H1 (cell line): ENCODE measurements at regions not wholly inside any gene's neighbourhood (a gene's known extent, or its start where the extent isn't known, plus 50 kb on each side); places are given as distances from the start of the nearest gene placed in this dataset.

Experiments used
- KDM5A ChIP-seq: fragments of 200-600 bp; IDR thresholded peaks from 2 replicates; pipeline ENCODE4 v1.7.1; 2012; ENCODE audit warnings: mild to moderate bottlenecking, low read length, inconsistent platforms, mixed read lengths
- ZNF274 ChIP-seq: IDR thresholded peaks from 2 replicates; pipeline ENCODE4 v1.7.0; 2012; ENCODE audit warnings: low read length, borderline replicate concordance; ENCODE audit errors: extremely low read depth

DNA sequence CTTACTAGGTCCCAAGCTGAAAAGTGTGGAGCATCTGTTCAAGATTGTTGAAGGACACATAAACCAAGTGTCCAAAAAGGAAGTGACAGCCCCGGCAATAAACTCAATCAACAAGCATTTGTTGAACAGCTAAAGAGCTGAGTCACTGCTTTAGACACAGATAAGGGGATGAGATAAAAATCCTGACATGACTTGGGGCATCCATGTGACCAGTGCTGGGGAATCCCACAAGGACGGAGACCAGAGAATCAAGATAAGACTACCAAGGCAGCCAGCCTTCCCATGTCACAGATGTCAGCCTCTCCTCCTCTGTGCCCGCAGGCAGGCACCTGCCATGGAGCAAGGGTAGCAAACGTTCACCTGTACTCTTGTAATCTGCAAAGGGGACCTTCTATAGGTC lies 118.6 kb upstream of the KAZN start:
- TF ChIP-seq KDM5A (no peak), ZNF274 (no peak)
